Coronary artery (tissue), 2 donors: ENCODE measurements at regions not wholly inside any gene's neighbourhood (a gene's known extent, or its start where the extent isn't known, plus 50 kb on each side); places are given as distances from the start of the nearest gene placed in this dataset.

ENCODE experiments used
- DNase-seq: peaks from one replicate; pipeline ENCODE4 v3.0.0-alpha.2; 2017; ENCODE audit warnings: low spot score
- H3K27ac ChIP-seq, 2 donors: fragments of 200-600 bp; sonication (generic); one replicate each; pipeline ENCODE4 v1.5.1; 2016 to 2019
- H3K4me3 ChIP-seq: fragments of 200-600 bp; sonication (generic); 2 replicates; pipeline ENCODE4 v1.5.1; 2016; ENCODE audit warnings: mild to moderate bottlenecking, moderate library complexity
- CTCF ChIP-seq: fragments of 200-600 bp; sonication (generic); IDR thresholded peaks from one replicate; pipeline ENCODE4 v1.5.1; 2019; ENCODE audit warnings: antibody characterized with exemption

- H3K4me3 ChIP-seq = peak overlapping the region; percentile 18
- TF ChIP-seq CTCF = no peak
- peak; percentile 94 for DNase-seq
- H3K27ac ChIP-seq = peak overlapping the region; percentile 81 to 91
These were observed 124.8 kb downstream of the RIPK4 start for GRCh38 chr21:41641821-41642701.

- no peak for DNase-seq
These were observed 125.4 kb downstream of the RIPK4 start for GRCh38 chr21:41641510-41641815.

GRCh38 chr21:41640748-41641509 lies 125.9 kb downstream of the RIPK4 start:
- DNase-seq = no peak
- H3K27ac ChIP-seq = peak overlapping the region; percentile 81 to 91
- H3K4me3 ChIP-seq = no peak overlapping the region
- TF ChIP-seq CTCF = no peak

More at GRCh38 chr21:41641510-41641815, 125.4 kb downstream of the RIPK4 start:
- no peak for TF ChIP-seq CTCF
- H3K4me3 ChIP-seq = peak overlapping the region; percentile 18
- H3K27ac ChIP-seq = peak overlapping the region; percentile 81 to 91

DNA sequence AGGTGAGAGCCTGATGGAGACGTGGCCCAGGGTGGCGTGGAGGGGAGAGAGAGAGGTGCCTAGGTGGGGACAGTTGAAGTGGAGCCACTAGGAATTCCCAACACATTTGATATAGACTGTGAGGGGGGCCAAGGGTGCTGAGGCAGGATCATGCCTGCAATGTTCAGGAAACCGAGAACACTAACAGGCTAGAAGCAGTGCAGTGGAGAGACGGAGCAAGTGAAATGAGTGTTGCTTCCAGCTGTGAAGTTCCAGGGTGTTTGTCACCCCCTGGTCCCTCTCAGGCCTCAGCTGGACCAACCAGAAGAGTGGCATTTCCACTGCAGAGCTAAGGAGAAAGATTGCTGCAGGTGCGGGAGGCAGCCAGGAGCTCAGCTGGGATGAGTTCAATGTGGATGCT lies 127.1 kb downstream of the RIPK4 start:
- Histone ChIP-seq H3K4me3 (no peak overlapping the region), H3K27ac (no peak overlapping the region)
- TF ChIP-seq CTCF = no peak
- DNase-seq = no peak

DNA sequence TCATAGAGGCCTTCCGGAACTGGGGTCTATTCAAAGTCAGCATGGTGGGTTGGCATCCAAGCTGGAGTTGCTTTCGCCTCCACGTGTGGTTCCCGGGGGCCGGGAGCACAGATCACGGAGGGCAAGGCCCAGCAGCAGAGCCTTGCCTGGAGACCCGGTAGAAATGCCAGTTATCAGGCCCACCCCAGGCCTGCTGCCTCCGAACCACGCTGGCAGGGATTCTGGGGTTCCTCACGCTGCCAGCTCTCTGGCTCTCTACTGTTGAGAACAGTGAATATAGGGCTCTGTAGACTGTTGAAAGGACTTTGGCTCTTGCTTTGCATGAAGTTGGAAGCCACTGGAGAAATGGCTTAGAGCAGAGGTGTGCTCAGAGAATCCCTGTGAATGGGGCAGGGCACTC lies 127.5 kb downstream of the RIPK4 start:
- Histone ChIP-seq H3K4me3 (no peak overlapping the region), H3K27ac (no peak overlapping the region)
- DNase-seq = no peak
- no peak for TF ChIP-seq CTCF

GRCh38 chr21:41638201-41638790 lies 128.6 kb downstream of the RIPK4 start:
- no peak for TF ChIP-seq CTCF
- Histone ChIP-seq H3K27ac (peak overlapping the region in 1 of 2 donors; percentile 28), H3K4me3 (no peak overlapping the region)
- no peak for DNase-seq
